ENCODE measurements at regions not wholly inside any gene's neighbourhood (a gene's known extent, or its start where the extent isn't known, plus 50 kb on each side); places are given as distances from the start of the nearest gene placed in this dataset.

GRCh38 chr7:118082506-118082905 is 101.5 kb upstream of the LSM8 start:
- no peak for DNase-seq (ENCODE audit: low spot score)

GRCh38 chr7:118085000-118085399 is 99.0 kb upstream of the LSM8 start:
- no peak for DNase-seq (ENCODE audit: low spot score)

- DNase-seq (ENCODE audit: low spot score), result no peak
Measured at GRCh38 chr7:118087126-118087525, 96.8 kb upstream of the LSM8 start.

GRCh38 chr7:118094044-118094443 is 89.9 kb upstream of the LSM8 start:
- no peak for DNase-seq (ENCODE audit: low spot score)

GRCh38 chr7:118104812-118105441 is 79.0 kb upstream of the LSM8 start:
- DNase-seq (ENCODE audit: low spot score), result peak; percentile 26

GRCh38 chr7:118109607-118110006 is 74.4 kb upstream of the LSM8 start:
- no peak for DNase-seq (ENCODE audit: low spot score)

- no peak for DNase-seq (ENCODE audit: low spot score)
Measured at GRCh38 chr7:118110178-118110925, 73.6 kb upstream of the LSM8 start.

- DNase-seq (ENCODE audit: low spot score), result no peak
Measured at GRCh38 chr7:118111347-118111746, 72.6 kb upstream of the LSM8 start.

GRCh38 chr7:118114175-118114574 is 69.8 kb upstream of the LSM8 start:
- DNase-seq (ENCODE audit: low spot score), result no peak

- no peak for DNase-seq (ENCODE audit: low spot score)
Measured at GRCh38 chr7:118129041-118129795, 54.7 kb upstream of the LSM8 start.

GRCh38 chr7:118132764-118133163 is 51.2 kb upstream of the LSM8 start:
- no peak for DNase-seq (ENCODE audit: low spot score)

Data from iPS-NIHi11 (cell line).